IMR-90 (cell line): ENCODE measurements at regions not wholly inside any gene's neighbourhood (a gene's known extent, or its start where the extent isn't known, plus 50 kb on each side); places are given as distances from the start of the nearest gene placed in this dataset.

ENCODE experiments used
- CTCF ChIP-seq: conservative IDR thresholded peaks from 2 replicates; pipeline ENCODE4 v1.5.1; 2012; ENCODE audit warnings: mild to moderate bottlenecking, low read depth, low read length, improper control_type of control experiment
- ELK1 ChIP-seq: fragments of 150-350 bp; IDR thresholded peaks from 2 replicates; pipeline ENCODE4 v1.6.1; 2016; ENCODE audit warnings: low read depth, mild to moderate bottlenecking, low read length, moderate library complexity, borderline replicate concordance
- FOS ChIP-seq: fragments of 150-350 bp; IDR thresholded peaks from 2 replicates; pipeline ENCODE4 v1.6.1; 2016; ENCODE audit warnings: low read depth, low read length
- MXI1 ChIP-seq: IDR thresholded peaks from 2 replicates; pipeline ENCODE4 v1.6.1; 2012; ENCODE audit warnings: low read depth, mild to moderate bottlenecking, low read length, moderate library complexity, borderline replicate concordance
- POLR2A ChIP-seq: IDR thresholded peaks from 2 replicates; pipeline ENCODE4 v1.6.1; 2012; ENCODE audit warnings: mild to moderate bottlenecking, low read depth, low read length
- RAD21 ChIP-seq: IDR thresholded peaks from 2 replicates; pipeline ENCODE4 v1.6.1; 2012; ENCODE audit warnings: low read length, improper control_type of control experiment
- RCOR1 ChIP-seq: IDR thresholded peaks from 2 replicates; pipeline ENCODE4 v1.6.1; 2012; ENCODE audit warnings: mild to moderate bottlenecking, low read length, improper control_type of control experiment; ENCODE audit not compliant: insufficient replicate concordance
- SMC3 ChIP-seq: fragments of 150-350 bp; IDR thresholded peaks from 2 replicates; pipeline ENCODE4 v1.6.1; 2016; ENCODE audit warnings: low read depth, mild to moderate bottlenecking, antibody characterized with exemption, low read length, moderate library complexity
- USF2 ChIP-seq: fragments of 150-350 bp; IDR thresholded peaks from 2 replicates; pipeline ENCODE4 v1.6.1; 2017; ENCODE audit warnings: mild to moderate bottlenecking, antibody characterized with exemption, low read length, low read depth

- TF ChIP-seq RCOR1 (no peak), CTCF (no peak), ELK1 (no peak), SMC3 (no peak), USF2 (no peak), POLR2A (no peak), MXI1 (no peak), FOS (no peak), RAD21 (no peak)
Measured at GRCh38 chr3:22982981-22983587, 220.0 kb upstream of the UBE2E2 start.
